Ishikawa (cell line): ENCODE measurements at regions not wholly inside any gene's neighbourhood (a gene's known extent, or its start where the extent isn't known, plus 50 kb on each side); places are given as distances from the start of the nearest gene placed in this dataset.

Experiments used
- CEBPB ChIP-seq: IDR thresholded peaks from 2 replicates; pipeline ENCODE4 v1.6.1; 2012
- EP300 ChIP-seq: IDR thresholded peaks from 2 replicates; pipeline ENCODE4 v1.6.1; 2012; ENCODE audit warnings: borderline replicate concordance
- NFIC ChIP-seq: IDR thresholded peaks from 2 replicates; pipeline ENCODE4 v1.6.1; 2012
- TAF1 ChIP-seq: IDR thresholded peaks from 2 replicates; pipeline ENCODE4 v1.6.1; 2012; ENCODE audit warnings: low read depth, mild to moderate bottlenecking
- TCF12 ChIP-seq: IDR thresholded peaks from 2 replicates; pipeline ENCODE4 v1.6.1; 2012; ENCODE audit warnings: low read depth
- TEAD4 ChIP-seq: IDR thresholded peaks from 2 replicates; pipeline ENCODE4 v1.6.1; 2012
- YY1 ChIP-seq: IDR thresholded peaks from 2 replicates; pipeline ENCODE4 v1.6.1; 2012; ENCODE audit warnings: low read depth
- TF ChIP-seq, protein P1 (sequence below): IDR thresholded peaks from 2 replicates; pipeline ENCODE4 v1.6.1; 2012; ENCODE audit warnings: low read depth, mild to moderate bottlenecking

DNA sequence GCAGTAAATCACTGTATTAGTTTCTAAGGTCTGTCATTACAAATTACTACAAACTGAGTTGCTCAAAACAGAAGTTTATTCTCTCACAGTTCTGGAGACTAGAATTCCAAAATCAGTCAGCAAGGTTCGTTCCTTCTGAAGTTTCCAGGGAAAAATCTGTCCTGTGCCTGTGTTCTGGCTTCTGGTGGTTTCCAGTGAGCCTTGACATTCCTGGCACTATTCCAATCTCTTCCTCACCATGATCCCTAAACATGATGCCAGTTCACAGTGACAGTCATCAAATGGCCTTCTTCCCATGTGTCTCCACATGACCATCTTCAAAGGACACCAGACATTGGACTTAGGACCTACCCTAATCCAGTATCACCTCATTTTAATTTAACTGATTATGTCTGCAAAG, 351.4 kb downstream of the PLK2 start:
- TF ChIP-seq EP300 (no peak), TAF1 (no peak), TCF12 (no peak), NFIC (peak; percentile 28; the same call in 1 of the 2 replicates), TEAD4 (no peak), YY1 (no peak), CEBPB (no peak)
- TF ChIP-seq, protein P1, sequence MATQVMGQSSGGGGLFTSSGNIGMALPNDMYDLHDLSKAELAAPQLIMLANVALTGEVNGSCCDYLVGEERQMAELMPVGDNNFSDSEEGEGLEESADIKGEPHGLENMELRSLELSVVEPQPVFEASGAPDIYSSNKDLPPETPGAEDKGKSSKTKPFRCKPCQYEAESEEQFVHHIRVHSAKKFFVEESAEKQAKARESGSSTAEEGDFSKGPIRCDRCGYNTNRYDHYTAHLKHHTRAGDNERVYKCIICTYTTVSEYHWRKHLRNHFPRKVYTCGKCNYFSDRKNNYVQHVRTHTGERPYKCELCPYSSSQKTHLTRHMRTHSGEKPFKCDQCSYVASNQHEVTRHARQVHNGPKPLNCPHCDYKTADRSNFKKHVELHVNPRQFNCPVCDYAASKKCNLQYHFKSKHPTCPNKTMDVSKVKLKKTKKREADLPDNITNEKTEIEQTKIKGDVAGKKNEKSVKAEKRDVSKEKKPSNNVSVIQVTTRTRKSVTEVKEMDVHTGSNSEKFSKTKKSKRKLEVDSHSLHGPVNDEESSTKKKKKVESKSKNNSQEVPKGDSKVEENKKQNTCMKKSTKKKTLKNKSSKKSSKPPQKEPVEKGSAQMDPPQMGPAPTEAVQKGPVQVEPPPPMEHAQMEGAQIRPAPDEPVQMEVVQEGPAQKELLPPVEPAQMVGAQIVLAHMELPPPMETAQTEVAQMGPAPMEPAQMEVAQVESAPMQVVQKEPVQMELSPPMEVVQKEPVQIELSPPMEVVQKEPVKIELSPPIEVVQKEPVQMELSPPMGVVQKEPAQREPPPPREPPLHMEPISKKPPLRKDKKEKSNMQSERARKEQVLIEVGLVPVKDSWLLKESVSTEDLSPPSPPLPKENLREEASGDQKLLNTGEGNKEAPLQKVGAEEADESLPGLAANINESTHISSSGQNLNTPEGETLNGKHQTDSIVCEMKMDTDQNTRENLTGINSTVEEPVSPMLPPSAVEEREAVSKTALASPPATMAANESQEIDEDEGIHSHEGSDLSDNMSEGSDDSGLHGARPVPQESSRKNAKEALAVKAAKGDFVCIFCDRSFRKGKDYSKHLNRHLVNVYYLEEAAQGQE: no peak
